ENCODE measurements at regions not wholly inside any gene's neighbourhood (a gene's known extent, or its start where the extent isn't known, plus 50 kb on each side); places are given as distances from the start of the nearest gene placed in this dataset.

GRCh38 chr5:120159155-120159554, 304.9 kb upstream of the PRR16 start:
- TF ChIP-seq CTCF (IDR thresholded peaks at IDR 0.05) = no peak
- no peak for TF ChIP-seq EP300 (IDR thresholded peaks at IDR 0.05)
- TF ChIP-seq POLR2A (IDR thresholded peaks at IDR 0.05) = no peak

All from tibial nerve (tissue), 4 donors.